Esophagus (tissue), 2 donors: ENCODE measurements at regions not wholly inside any gene's neighbourhood (a gene's known extent, or its start where the extent isn't known, plus 50 kb on each side); places are given as distances from the start of the nearest gene placed in this dataset.

Source experiments
- H3K27ac ChIP-seq, 2 donors: one replicate each; pipeline ENCODE4 v1.5.1; 2013; ENCODE audit warnings: low read depth in 2 of 2, mild to moderate bottlenecking in 2 of 2, inconsistent platforms in 1 of 2, low read length in 1 of 2, moderate library complexity in 1 of 2
- H3K27me3 ChIP-seq, 2 donors: one replicate each; pipeline ENCODE4 v1.6.1; 2013; ENCODE audit warnings: low read length in 2 of 2, control low read depth in 1 of 2, mild to moderate bottlenecking in 1 of 2; ENCODE audit not compliant: insufficient read depth in 2 of 2, control insufficient read depth in 1 of 2
- H3K36me3 ChIP-seq, 2 donors: one replicate each; pipeline ENCODE4 v1.6.1; 2013; ENCODE audit warnings: low read length in 1 of 2; ENCODE audit not compliant: control insufficient read depth in 2 of 2, insufficient read depth in 2 of 2
- H3K4me1 ChIP-seq, 2 donors: one replicate each; pipeline ENCODE4 v1.6.1; 2013; ENCODE audit warnings: low read length in 1 of 2; ENCODE audit not compliant: control insufficient read depth in 2 of 2, insufficient read depth in 2 of 2
- H3K4me3 ChIP-seq, 2 donors: one replicate each; pipeline ENCODE4 v1.5.1; 2013; ENCODE audit warnings: low read length in 2 of 2, mild to moderate bottlenecking in 2 of 2, low read depth in 1 of 2, moderate library complexity in 1 of 2
- H3K9me3 ChIP-seq, 2 donors: one replicate each; pipeline ENCODE4 v1.6.1; 2013; ENCODE audit warnings: mild to moderate bottlenecking in 2 of 2, low read depth in 1 of 2, low read length in 1 of 2, moderate library complexity in 1 of 2; ENCODE audit not compliant: control insufficient read depth in 2 of 2, insufficient read depth in 1 of 2
- WGBS, 2 donors: extraction: QIAGEN DNeasy Blood & Tissue Kit; methylation state at CpG; one replicate each; pipeline ENCODE4 v1.1.7; 2013; 5-methylcytosine and 5-hydroxymethylcytosine counted together
- donor health status: healthy with polysubstance abuse.
- donor health status: Bipolar disorder and iron deficiency.

DNA sequence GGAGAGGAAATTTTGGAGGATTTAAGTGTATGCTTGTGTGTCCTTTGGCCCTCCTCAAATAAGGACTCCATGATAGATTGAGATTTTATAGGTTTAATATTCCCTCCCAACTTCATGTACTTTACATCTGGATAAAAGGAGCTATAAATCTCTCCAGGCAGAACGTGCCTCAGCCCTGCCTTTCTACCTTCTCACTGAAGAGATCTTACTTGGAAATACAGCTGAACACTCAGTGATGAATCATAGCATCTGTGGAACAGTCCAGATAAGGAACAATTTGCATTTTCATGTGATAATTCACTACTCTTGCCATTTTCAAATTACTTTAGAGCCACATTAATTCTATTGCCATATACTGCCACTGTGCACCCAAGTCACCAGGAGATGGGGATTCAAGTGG is 364.6 kb upstream of the PODXL start:
- Histone ChIP-seq H3K9me3 (no peaks in the 10 kb centered on the region), H3K36me3 (no peaks in the 10 kb centered on the region), H3K4me3 (no peak overlapping the region), H3K27me3 (no peaks in the 10 kb centered on the region), H3K27ac (no peak overlapping the region), H3K4me1 (no peaks in the 10 kb centered on the region)
- 16 to 17% methylated on average over 1 of the region's 1 CpG for WGBS, 2 donors

DNA sequence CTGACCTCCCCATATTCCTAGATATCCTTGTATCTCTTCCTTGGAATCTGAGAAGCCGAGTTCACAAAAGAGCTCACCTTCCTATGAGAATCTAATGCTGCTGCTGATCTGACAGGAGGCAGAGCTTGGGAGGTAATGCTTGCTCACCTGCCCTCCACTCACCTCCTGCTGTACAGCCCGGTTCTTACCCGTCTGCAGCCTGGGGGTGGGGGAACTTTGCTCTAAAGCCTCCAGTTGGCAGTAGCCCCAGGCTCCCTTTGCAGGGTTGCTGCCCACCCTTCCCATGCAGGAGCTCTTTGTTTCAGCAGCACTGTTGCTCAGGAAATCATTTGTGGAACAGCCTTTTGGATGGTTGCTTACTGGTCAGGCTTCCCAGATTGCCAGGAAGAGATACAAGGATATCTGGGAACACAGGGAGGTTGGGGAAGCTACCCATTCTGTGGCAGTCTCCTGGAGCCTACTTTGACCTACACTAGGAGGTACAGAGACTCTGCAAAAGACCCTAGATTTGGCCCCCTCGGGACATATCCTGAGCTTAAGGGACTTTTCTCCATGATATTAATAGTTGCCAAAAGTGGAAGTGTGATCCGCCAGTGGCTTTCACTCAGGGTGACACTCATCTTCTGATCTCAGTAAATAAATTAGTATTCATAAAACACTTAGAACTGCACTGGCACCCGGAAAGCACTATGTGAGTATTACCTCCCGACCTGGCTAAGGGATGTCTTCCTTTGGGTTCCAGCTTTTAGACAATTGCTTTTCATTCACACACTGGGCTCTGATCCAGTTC is 363.7 kb upstream of the PODXL start:
- 62 to 63% methylated on average over 7 of the region's 7 CpGs for WGBS, 2 donors

DNA sequence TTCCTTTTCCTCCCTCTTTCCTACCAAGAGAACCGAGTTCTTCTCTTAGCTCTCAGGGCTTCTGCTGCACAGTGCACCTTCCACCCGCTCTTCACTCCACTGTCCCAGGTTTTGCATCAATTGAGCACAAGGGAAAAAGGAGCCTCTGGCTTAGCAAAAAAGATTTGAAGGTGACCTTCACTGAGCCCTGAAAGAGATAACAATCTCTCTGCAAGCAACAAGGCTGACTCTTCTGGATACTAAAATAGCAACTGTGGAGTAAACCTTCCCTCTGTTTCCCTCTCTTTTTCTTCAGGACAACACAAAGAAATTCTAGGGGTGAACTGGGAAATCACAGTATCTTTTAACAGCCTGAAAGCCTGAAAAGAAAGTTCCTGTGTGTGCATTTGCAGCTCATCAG is 354.7 kb upstream of the PODXL start:
- 67 to 75% methylated on average over 2 of the region's 2 CpGs for WGBS, 2 donors
- Histone ChIP-seq H3K27ac (no peak overlapping the region), H3K27me3 (no peaks in the 10 kb centered on the region), H3K36me3 (no peaks in the 10 kb centered on the region), H3K4me3 (no peak overlapping the region), H3K9me3 (peaks cover 0 to 2% of the 10 kb centered on the region in 2 donors), H3K4me1 (no peaks in the 10 kb centered on the region)

More for the DNA sequence above, 363.7 kb upstream of the PODXL start:
- Histone ChIP-seq H3K9me3 (no peaks in the 10 kb centered on the region), H3K27ac (no peak overlapping the region), H3K36me3 (no peaks in the 10 kb centered on the region), H3K4me1 (no peaks in the 10 kb centered on the region), H3K4me3 (no peak overlapping the region), H3K27me3 (no peaks in the 10 kb centered on the region)

DNA sequence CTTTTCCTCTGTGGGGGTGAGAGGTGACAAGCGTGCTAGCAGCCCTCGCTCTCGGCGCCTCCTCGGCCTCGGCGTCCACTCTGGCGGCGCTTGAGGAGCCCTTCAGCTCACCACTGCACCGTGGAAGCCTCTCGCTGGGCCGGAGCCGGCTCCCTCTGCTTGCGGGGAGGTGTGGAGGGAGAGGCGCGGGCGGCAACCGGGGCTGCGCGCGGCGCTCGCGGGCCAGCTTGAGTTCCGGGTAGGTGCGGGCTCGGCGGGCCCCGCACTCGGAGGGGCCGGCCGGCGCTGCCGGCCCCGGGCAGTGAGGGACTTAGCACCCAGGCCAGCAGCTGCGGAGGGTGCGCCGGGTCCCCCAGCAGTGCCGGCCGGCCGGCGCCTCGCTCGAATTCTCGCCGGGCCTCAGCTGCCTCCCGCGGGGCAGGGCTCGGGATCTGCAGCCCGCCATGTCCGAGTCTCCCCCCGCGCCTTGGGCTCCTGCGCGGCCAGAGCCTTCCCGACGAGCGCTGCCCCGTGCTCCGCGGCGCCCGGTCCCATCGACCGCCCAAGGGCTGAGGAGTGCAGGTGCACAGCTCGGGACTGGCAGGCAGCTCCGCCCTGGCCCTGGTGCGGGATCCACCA is 352.8 kb upstream of the PODXL start:
- Histone ChIP-seq H3K4me1 (no peaks in the 10 kb centered on the region), H3K36me3 (no peaks in the 10 kb centered on the region), H3K27me3 (no peaks in the 10 kb centered on the region), H3K27ac (no peak overlapping the region), H3K9me3 (peaks cover 0 to 2% of the 10 kb centered on the region in 2 donors), H3K4me3 (peak overlapping the region in 1 of 2 donors; percentile 25)
- WGBS, 2 donors, result 15 to 18% methylated on average over 66 to 68 of the region's 68 CpGs

DNA sequence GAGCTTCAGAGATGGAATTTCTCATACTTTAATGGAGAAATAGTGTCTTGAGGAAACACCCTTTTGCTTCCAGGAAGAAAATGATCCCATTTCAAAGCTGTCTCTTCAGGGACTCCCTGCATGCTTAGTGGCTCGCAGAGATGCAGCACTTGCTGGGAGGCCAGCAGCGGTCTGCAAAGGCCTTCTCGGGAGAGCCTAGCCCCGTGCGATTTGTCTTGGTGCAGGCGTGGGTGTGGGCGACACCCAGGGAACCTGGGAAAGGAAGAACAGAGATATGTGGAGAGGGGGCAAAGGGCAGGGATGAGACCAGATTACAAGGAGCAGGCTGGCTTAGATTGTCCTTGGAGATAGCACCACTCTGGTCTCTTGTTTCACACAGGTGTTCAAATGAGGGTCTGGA is 352.3 kb upstream of the PODXL start:
- 81 to 83% methylated on average over 7 of the region's 7 CpGs for WGBS, 2 donors
- Histone ChIP-seq H3K4me3 (no peak overlapping the region), H3K36me3 (no peaks in the 10 kb centered on the region), H3K9me3 (peaks cover 0 to 2% of the 10 kb centered on the region in 2 donors), H3K27me3 (no peaks in the 10 kb centered on the region), H3K4me1 (no peaks in the 10 kb centered on the region), H3K27ac (no peak overlapping the region)

DNA sequence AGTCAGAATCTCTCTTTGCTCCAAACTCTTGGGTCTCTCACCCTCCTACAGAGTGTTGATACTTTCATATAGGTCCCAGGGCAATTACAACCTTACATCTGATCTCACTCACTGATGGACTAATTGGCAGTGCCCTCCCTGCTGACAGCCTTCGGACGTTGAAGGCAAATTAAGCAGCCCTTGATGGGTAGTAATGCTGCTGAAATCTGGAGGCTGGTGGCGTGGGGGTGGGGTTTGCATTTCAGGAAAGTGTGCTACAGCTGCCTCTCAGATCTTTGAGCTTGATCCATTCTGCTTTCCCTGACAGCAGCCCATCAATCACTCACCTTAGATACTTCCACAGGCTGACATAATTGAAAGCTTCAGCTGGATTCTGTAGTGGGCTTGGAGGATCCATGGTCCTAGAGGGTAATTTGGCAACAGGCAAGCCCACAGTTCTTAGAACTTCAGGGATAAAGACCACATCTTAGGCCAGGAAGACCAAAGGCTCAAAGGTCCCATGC is 349.1 kb upstream of the PODXL start:
- Histone ChIP-seq H3K36me3 (no peaks in the 10 kb centered on the region), H3K4me3 (no peak overlapping the region), H3K27me3 (no peaks in the 10 kb centered on the region), H3K27ac (no peak overlapping the region), H3K4me1 (no peaks in the 10 kb centered on the region), H3K9me3 (peaks cover 2% of the 10 kb centered on the region in 2 donors)
- 58 to 68% methylated on average over 3 of the region's 3 CpGs for WGBS, 2 donors

DNA sequence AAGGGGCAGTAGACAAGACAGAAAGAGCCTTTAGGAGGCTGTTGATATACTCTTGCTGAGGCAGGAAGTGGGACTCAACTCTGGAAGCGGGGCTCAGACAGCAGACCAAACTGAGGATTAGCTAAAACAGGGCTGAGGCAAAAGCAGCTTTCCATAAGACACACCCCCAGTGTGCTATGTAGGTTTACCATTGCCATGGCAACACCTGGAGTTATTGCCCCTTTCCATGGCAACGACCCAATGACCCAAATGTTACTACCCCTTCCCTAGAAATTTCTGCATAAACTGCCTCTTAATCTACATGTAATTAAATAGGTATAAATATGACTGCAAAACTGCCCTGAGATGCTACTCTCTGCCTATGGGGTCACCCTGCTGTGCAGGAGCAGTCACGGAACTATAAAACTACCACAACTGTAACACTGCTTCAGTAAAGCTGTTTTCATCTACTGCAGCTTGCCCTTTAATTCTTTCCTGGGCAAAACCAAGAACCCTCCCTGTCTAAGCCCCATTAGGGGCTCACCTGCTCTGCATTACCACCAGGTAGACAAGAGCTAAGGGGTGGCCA is 348.4 kb upstream of the PODXL start:
- WGBS, 2 donors, result 46 to 50% methylated on average over 3 of the region's 3 CpGs
- H3K36me3 ChIP-seq, result no peaks in the 10 kb centered on the region
- no peaks in the 10 kb centered on the region for H3K27me3 ChIP-seq
- H3K9me3 ChIP-seq, result peaks cover 2% of the 10 kb centered on the region in 2 donors
- no peak overlapping the region for H3K4me3 ChIP-seq
- H3K27ac ChIP-seq, result no peak overlapping the region
- H3K4me1 ChIP-seq, result no peaks in the 10 kb centered on the region

DNA sequence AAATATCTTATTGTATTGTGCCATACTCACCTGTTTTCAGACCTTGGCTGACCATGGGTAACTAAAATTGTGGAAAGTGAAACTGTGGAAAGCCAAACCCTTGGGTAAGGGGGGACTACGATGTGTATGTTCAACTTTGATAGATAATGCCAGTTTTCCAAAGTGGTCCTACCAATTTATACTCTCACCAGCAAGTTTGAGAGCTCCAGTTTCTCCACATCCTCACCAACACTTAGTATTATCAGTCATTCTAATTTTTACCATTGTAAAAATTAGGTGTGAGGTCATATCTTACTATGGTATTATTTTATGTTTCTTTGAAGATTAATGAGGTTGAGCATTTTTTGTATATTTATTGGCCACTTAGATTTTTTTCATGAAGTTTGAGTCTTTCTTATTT is 346.9 kb upstream of the PODXL start:
- Histone ChIP-seq H3K27ac (no peak overlapping the region), H3K4me3 (no peak overlapping the region), H3K27me3 (no peaks in the 10 kb centered on the region), H3K9me3 (peaks cover 0 to 2% of the 10 kb centered on the region in 2 donors), H3K36me3 (no peaks in the 10 kb centered on the region), H3K4me1 (no peaks in the 10 kb centered on the region)
- WGBS, 2 donors, result 85 to 92% methylated on average over 1 of the region's 1 CpG

DNA sequence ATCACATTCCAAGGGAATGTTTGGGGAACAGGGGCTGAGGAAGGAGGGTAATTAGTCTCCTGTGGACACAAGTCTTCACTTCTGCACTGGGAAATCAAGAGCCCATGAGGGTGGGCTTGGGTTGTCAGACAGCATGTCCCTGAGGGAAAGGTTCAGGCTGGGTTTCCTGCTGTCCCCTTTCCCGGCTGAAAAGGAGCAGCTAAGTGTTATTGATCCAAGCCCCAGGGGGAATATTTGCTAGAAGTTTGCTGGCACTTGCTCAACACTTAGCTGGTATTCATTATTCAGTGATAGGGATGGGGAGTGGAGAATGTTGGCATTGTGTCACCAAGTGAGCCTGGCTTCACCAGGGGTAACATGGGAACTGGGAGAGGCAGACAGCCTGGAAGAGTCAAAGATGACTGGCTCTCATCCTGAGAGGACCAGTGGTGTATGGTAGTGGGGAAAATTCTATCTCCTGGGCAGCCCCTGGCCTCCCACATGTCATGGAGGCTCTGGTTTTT is 344.4 kb upstream of the PODXL start:
- Histone ChIP-seq H3K4me1 (no peaks in the 10 kb centered on the region), H3K4me3 (no peak overlapping the region)
- WGBS, 2 donors, result 31 to 43% methylated on average over 1 of the region's 1 CpG

More for the DNA sequence above, 344.4 kb upstream of the PODXL start:
- H3K27ac ChIP-seq, result no peak overlapping the region
- H3K9me3 ChIP-seq, result peaks cover 0 to 2% of the 10 kb centered on the region in 2 donors
- no peaks in the 10 kb centered on the region for H3K27me3 ChIP-seq
- no peaks in the 10 kb centered on the region for H3K36me3 ChIP-seq
